HEK293 (cell line): ENCODE measurements at regions not wholly inside any gene's neighbourhood (a gene's known extent, or its start where the extent isn't known, plus 50 kb on each side); places are given as distances from the start of the nearest gene placed in this dataset.
A peak's percentile ranks its signal among the peaks of the same experiment; 100 is the strongest.

Experiments used
- CTCF ChIA-PET: fragments of 350-600 bp; formaldehyde crosslinking; extraction: SDS; loops from one replicate; lab custom pipeline; 2021; ENCODE audit warnings: antibody characterized with exemption; lab: Yijun Ruan, JAX
- POLR2A ChIA-PET: fragments of 300-600 bp; formaldehyde crosslinking; extraction: SDS; loops from one replicate; lab custom pipeline; 2020; ENCODE audit warnings: antibody characterized with exemption, inconsistent platforms; lab: Yijun Ruan, JAX
- H3K27ac ChIP-seq: fragments of 200-500 bp; sonication (Bioruptor generic); 2 replicates; pipeline ENCODE4 v1.5.1; 2014; ENCODE audit warnings: low read depth, low read length, control low read depth, inconsistent platforms; ENCODE audit errors: extremely low read depth
- H3K36me3 ChIP-seq, 2 experiments: fragments of 200-500 bp in 1 of 2; sonication (Bioruptor generic) in 1 of 2; 1 replicate in 1 of 2; 2 replicates in 1 of 2; pipeline ENCODE4 v1.5.1; 2014 to 2017; ENCODE audit warnings: inconsistent platforms in 2 of 2, low read length in 2 of 2; ENCODE audit not compliant: control insufficient read depth in 2 of 2, insufficient read depth in 1 of 2
- H3K4me1 ChIP-seq: fragments of 200-500 bp; sonication (Bioruptor generic); 2 replicates; pipeline ENCODE4 v1.5.1; 2014; ENCODE audit warnings: mild to moderate bottlenecking, low read length, inconsistent platforms; ENCODE audit not compliant: control insufficient read depth, insufficient read depth
- H3K4me3 ChIP-seq: 2 replicates; pipeline ENCODE4 v1.5.1; 2011; ENCODE audit warnings: low read depth, mild to moderate bottlenecking, control low read depth, low read length, moderate library complexity
- H3K9me3 ChIP-seq: fragments of 200-500 bp; sonication (Bioruptor generic); 2 replicates; pipeline ENCODE4 v1.5.1; 2014; ENCODE audit warnings: low read depth, low read length, inconsistent platforms; ENCODE audit not compliant: control insufficient read depth, insufficient read depth
- EGR2 ChIP-seq: fragments of 450-650 bp; formaldehyde crosslinking; IDR thresholded peaks from 2 replicates; pipeline ENCODE4 v1.5.1; 2016; ENCODE audit warnings: low read depth, missing biosample characterization, missing genetic modification characterization
- GLIS1 ChIP-seq: fragments of 450-650 bp; formaldehyde crosslinking; IDR thresholded peaks from 2 replicates; pipeline ENCODE4 v1.5.1; 2016; ENCODE audit warnings: missing biosample characterization, missing genetic modification characterization
- HOXD13 ChIP-seq: sonication (generic); formaldehyde crosslinking; IDR thresholded peaks from 2 replicates; pipeline ENCODE4 v1.8.0; 2022; ENCODE audit warnings: missing genetic modification reagents, borderline replicate concordance
- KLF8 ChIP-seq: fragments of 450-650 bp; formaldehyde crosslinking; IDR thresholded peaks from 2 replicates; pipeline ENCODE4 v1.5.1; 2016; ENCODE audit warnings: missing biosample characterization, missing genetic modification characterization
- OVOL3 ChIP-seq: fragments of 450-650 bp; formaldehyde crosslinking; IDR thresholded peaks from 2 replicates; pipeline ENCODE4 v1.5.1; 2016; ENCODE audit warnings: missing biosample characterization, missing genetic modification characterization
- PRDM10 ChIP-seq: fragments of 450-650 bp; formaldehyde crosslinking; IDR thresholded peaks from 2 replicates; pipeline ENCODE4 v1.5.1; 2016; ENCODE audit warnings: missing biosample characterization, missing genetic modification characterization
- REST ChIP-seq: fragments of 450-650 bp; formaldehyde crosslinking; IDR thresholded peaks from 2 replicates; pipeline ENCODE4 v1.5.1; 2016; ENCODE audit warnings: missing biosample characterization, missing genetic modification characterization
- TCF7L2 ChIP-seq: IDR thresholded peaks from 2 replicates; pipeline ENCODE4 v1.6.1; 2011; ENCODE audit warnings: low read depth, mild to moderate bottlenecking, inconsistent platforms, low read length, moderate library complexity, borderline replicate concordance
- ZBTB7A ChIP-seq: fragments of 450-650 bp; formaldehyde crosslinking; IDR thresholded peaks from 2 replicates; pipeline ENCODE4 v1.5.1; 2016; ENCODE audit warnings: low read depth, missing biosample characterization, missing genetic modification characterization
- ZFP69B ChIP-seq: fragments of 450-650 bp; formaldehyde crosslinking; IDR thresholded peaks from 2 replicates; pipeline ENCODE4 v1.5.1; 2016; ENCODE audit warnings: missing biosample characterization, missing genetic modification characterization
- ZNF184 ChIP-seq: fragments of 450-650 bp; IDR thresholded peaks from 2 replicates; pipeline ENCODE4 v1.5.1; 2018; ENCODE audit warnings: missing biosample characterization, mild to moderate bottlenecking, missing genetic modification characterization
- ZNF202 ChIP-seq: fragments of 450-650 bp; formaldehyde crosslinking; IDR thresholded peaks from 2 replicates; pipeline ENCODE4 v1.5.1; 2016; ENCODE audit warnings: missing biosample characterization, missing genetic modification characterization, borderline replicate concordance
- ZNF624 ChIP-seq: fragments of 450-650 bp; formaldehyde crosslinking; IDR thresholded peaks from 2 replicates; pipeline ENCODE4 v1.5.1; 2017; ENCODE audit warnings: missing biosample characterization, missing genetic modification characterization
- ZNF776 ChIP-seq: fragments of 450-650 bp; formaldehyde crosslinking; IDR thresholded peaks from 2 replicates; pipeline ENCODE4 v1.5.0; 2017; ENCODE audit warnings: missing biosample characterization, missing genetic modification characterization, borderline replicate concordance
- ZNF843 ChIP-seq: fragments of 450-650 bp; formaldehyde crosslinking; IDR thresholded peaks from 2 replicates; pipeline ENCODE4 v1.5.1; 2016; ENCODE audit warnings: missing biosample characterization, missing genetic modification characterization
- TF ChIP-seq, protein P1 (sequence below): sonication (generic); formaldehyde crosslinking; IDR thresholded peaks from 2 replicates; pipeline ENCODE4 v1.8.1; 2022; ENCODE audit warnings: mild to moderate bottlenecking, moderate library complexity, missing genetic modification reagents
- TF ChIP-seq, protein P2 (sequence below): fragments of 450-650 bp; formaldehyde crosslinking; IDR thresholded peaks from 2 replicates; pipeline ENCODE4 v1.5.1; 2016; ENCODE audit warnings: missing biosample characterization, missing genetic modification characterization
- TF ChIP-seq, protein P3 (sequence below): fragments of 450-650 bp; formaldehyde crosslinking; IDR thresholded peaks from 2 replicates; pipeline ENCODE4 v1.5.1; 2017; ENCODE audit warnings: missing biosample characterization, missing genetic modification characterization

DNA sequence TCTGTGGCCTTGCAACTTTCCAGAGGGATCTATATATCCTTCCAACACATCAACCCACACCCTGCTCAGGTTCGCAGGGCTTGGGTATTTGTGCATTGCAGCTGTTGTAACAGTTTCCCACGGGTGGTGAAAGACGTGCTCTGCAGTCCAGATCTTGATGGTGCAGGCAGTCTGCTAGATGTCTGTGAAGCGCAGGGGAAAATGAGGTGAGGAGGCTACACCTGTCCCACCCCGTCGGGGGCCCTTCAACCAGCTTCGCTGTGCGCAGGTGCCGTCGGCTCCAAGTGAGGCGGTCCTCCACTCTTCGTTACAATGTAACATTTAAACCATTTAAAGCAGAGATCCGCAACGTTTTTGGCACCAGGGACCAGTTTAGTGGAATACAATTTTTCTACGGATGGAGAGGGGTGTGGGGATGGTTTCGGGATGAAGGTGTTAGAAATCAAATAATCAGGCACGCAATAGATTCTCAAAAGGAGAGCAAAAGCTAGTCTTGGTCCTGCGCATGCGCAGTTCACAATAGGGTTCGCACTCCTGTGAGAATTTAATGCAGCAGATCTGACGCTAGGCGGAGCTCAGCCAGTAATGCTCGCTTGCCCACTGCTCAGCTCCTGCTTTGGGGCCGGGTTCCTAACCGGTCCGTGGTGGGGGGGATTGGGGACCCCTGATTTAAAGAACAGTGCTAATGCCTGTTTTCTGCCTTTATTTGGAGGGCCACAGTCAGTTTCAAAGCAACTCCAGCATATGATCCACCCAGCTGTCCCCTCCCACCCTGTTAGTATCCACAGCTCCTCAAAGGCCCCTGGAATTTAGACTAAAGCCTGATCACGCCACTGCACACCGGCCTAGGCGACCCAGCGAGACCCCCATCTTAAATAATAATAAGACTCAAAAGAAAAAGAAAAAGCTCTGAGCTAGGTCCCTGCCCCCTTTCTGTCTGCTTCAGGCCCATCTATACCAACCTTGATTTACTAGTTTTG is 97.1 kb upstream of the SELENOP start (continued):
- TF ChIP-seq PRDM10 (tag by site-specific recombination) = peak; percentile 74

GRCh38 chr5:42908086-42908485 is 96.4 kb upstream of the SELENOP start:
- POLR2A ChIA-PET = interaction anchor here (1.1 to 1.6 kb wide), 4 partner anchors 56 to 405 kb away, joined by 4 to 8 read pairs (median 4); partner anchors contain the start of gene HMGCS1
- no peaks in the 10 kb centered on the region for H3K4me1 ChIP-seq
- H3K9me3 ChIP-seq = no peaks in the 10 kb centered on the region
- no peaks in the 10 kb centered on the region for H3K36me3 ChIP-seq
- no peak overlapping the region for H3K27ac ChIP-seq
- CTCF ChIA-PET = interaction anchor here (0.9 to 5.2 kb wide), 13 partner anchors 10 to 482 kb away, joined by 3 to 46 read pairs (median 7); no protein-coding TSS in a partner anchor
- no peak overlapping the region for H3K4me3 ChIP-seq
- TF ChIP-seq ZNF202 (no peak), EGR2 (tag by site-specific recombination) (no peak), ZNF184 (tag by site-specific recombination) (no peak), TCF7L2 (no peak), GLIS1 (tag by site-specific recombination) (no peak), ZBTB7A (no peak), ZNF843 (tag by site-specific recombination) (no peak), ZNF624 (no peak), PRDM10 (tag by site-specific recombination) (no peak), ZFP69B (no peak), ZNF776 (tag by site-specific recombination) (no peak), OVOL3 (tag by site-specific recombination) (no peak), HOXD13 (no peak), KLF8 (tag by site-specific recombination) (no peak), REST (no peak)
- TF ChIP-seq, protein P1, sequence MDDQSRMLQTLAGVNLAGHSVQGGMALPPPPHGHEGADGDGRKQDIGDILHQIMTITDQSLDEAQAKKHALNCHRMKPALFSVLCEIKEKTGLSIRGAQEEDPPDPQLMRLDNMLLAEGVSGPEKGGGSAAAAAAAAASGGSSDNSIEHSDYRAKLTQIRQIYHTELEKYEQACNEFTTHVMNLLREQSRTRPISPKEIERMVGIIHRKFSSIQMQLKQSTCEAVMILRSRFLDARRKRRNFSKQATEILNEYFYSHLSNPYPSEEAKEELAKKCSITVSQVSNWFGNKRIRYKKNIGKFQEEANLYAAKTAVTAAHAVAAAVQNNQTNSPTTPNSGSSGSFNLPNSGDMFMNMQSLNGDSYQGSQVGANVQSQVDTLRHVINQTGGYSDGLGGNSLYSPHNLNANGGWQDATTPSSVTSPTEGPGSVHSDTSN (CRISPR knock-in tag) = no peak
- TF ChIP-seq, protein P2, sequence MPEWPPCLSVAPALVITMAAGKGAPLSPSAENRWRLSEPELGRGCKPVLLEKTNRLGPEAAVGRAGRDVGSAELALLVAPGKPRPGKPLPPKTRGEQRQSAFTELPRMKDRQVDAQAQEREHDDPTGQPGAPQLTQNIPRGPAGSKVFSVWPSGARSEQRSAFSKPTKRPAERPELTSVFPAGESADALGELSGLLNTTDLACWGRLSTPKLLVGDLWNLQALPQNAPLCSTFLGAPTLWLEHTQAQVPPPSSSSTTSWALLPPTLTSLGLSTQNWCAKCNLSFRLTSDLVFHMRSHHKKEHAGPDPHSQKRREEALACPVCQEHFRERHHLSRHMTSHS (tag by site-specific recombination) = no peak
- TF ChIP-seq, protein P3, sequence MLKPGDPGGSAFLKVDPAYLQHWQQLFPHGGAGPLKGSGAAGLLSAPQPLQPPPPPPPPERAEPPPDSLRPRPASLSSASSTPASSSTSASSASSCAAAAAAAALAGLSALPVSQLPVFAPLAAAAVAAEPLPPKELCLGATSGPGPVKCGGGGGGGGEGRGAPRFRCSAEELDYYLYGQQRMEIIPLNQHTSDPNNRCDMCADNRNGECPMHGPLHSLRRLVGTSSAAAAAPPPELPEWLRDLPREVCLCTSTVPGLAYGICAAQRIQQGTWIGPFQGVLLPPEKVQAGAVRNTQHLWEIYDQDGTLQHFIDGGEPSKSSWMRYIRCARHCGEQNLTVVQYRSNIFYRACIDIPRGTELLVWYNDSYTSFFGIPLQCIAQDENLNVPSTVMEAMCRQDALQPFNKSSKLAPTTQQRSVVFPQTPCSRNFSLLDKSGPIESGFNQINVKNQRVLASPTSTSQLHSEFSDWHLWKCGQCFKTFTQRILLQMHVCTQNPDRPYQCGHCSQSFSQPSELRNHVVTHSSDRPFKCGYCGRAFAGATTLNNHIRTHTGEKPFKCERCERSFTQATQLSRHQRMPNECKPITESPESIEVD (tag by site-specific recombination) = no peak
